ENCODE measurements at regions not wholly inside any gene's neighbourhood (a gene's known extent, or its start where the extent isn't known, plus 50 kb on each side); places are given as distances from the start of the nearest gene placed in this dataset.
A peak's percentile ranks its signal among the peaks of the same experiment; 100 is the strongest.
"Not testable (repeated sequence)": the region's sequence is repeated elsewhere in the genome, so short reads cannot be mapped to it uniquely, and the experiment has no call there.

- DNase-seq = no peak
These were observed 226.7 kb upstream of the RUNX1 start for GRCh38 chr21:35275776-35276175.

GRCh38 chr21:35274923-35275322, 225.8 kb upstream of the RUNX1 start:
- no peak for DNase-seq

- no peak for DNase-seq
These were observed 225.0 kb upstream of the RUNX1 start for GRCh38 chr21:35274090-35274489.

GRCh38 chr21:35273333-35273732, 224.2 kb upstream of the RUNX1 start:
- DNase-seq = no peak

GRCh38 chr21:35271344-35272118, 222.4 kb upstream of the RUNX1 start:
- DNase-seq = not testable (repeated sequence)

- no peak for DNase-seq
These were observed 219.7 kb upstream of the RUNX1 start for GRCh38 chr21:35268817-35269216.

GRCh38 chr21:35268261-35268660, 219.2 kb upstream of the RUNX1 start:
- DNase-seq = no peak

GRCh38 chr21:35266546-35266945, 217.4 kb upstream of the RUNX1 start:
- no peak for DNase-seq

GRCh38 chr21:35265170-35265877, 216.2 kb upstream of the RUNX1 start:
- DNase-seq = no peak

GRCh38 chr21:35259457-35259856, 210.4 kb upstream of the RUNX1 start:
- DNase-seq = no peak

GRCh38 chr21:35258521-35258920, 209.4 kb upstream of the RUNX1 start:
- no peak for DNase-seq

GRCh38 chr21:35257413-35257812, 208.3 kb upstream of the RUNX1 start:
- DNase-seq = no peak

GRCh38 chr21:35256468-35256988, 207.4 kb upstream of the RUNX1 start:
- no peak for DNase-seq

GRCh38 chr21:35254765-35255138, 205.7 kb upstream of the RUNX1 start:
- no peak for DNase-seq

GRCh38 chr21:35254006-35254764, 205.1 kb upstream of the RUNX1 start:
- no peak for DNase-seq

- no peak for DNase-seq
These were observed 203.7 kb upstream of the RUNX1 start for GRCh38 chr21:35252831-35253230.

- DNase-seq = no peak
These were observed 200.5 kb upstream of the RUNX1 start for GRCh38 chr21:35249636-35250035.

- DNase-seq = no peak
These were observed 196.8 kb upstream of the RUNX1 start for GRCh38 chr21:35245879-35246278.

- DNase-seq = no peak
These were observed 195.4 kb upstream of the RUNX1 start for GRCh38 chr21:35244514-35244913.

- no peak for DNase-seq
These were observed 194.1 kb upstream of the RUNX1 start for GRCh38 chr21:35243171-35243570.

- DNase-seq = peak; percentile 50 to 77
These were observed 190.7 kb upstream of the RUNX1 start for GRCh38 chr21:35239811-35240219.

GRCh38 chr21:35238119-35238518, 189.0 kb upstream of the RUNX1 start:
- no peak for DNase-seq

- no peak for DNase-seq
These were observed 188.2 kb upstream of the RUNX1 start for GRCh38 chr21:35237287-35237686.

GRCh38 chr21:35236090-35236489, 187.0 kb upstream of the RUNX1 start:
- no peak for DNase-seq
